CD4-positive, alpha-beta T cell treated with Interleukin-4 for 1 hour (primary cell): ENCODE measurements at regions not wholly inside any gene's neighbourhood (a gene's known extent, or its start where the extent isn't known, plus 50 kb on each side); places are given as distances from the start of the nearest gene placed in this dataset.

Experiments
- DNase-seq, 2 donors: peaks; one replicate each; pipeline ENCODE4 v3.0.0-alpha.2; 2020 to 2022

DNA sequence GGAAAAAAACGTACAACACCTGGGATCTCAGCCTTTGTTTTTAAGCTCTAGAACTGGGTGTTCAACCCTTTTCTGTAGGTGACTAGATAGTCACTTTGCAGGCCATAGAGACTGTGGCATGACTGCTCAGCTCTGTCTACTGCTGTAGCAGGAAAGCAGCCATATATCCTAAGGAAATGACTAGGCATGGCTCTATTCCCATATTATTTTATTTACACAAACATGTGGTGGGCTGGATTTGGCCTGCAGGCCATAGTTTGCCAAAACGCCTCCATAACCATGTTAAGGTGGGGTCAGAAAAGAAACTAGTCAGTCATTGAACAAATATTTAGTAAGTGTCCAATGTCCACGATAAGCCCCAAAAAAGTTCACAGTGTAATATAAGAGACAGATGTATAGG lies 452.5 kb downstream of the MCTP2 start:
- no peak for DNase-seq

DNA sequence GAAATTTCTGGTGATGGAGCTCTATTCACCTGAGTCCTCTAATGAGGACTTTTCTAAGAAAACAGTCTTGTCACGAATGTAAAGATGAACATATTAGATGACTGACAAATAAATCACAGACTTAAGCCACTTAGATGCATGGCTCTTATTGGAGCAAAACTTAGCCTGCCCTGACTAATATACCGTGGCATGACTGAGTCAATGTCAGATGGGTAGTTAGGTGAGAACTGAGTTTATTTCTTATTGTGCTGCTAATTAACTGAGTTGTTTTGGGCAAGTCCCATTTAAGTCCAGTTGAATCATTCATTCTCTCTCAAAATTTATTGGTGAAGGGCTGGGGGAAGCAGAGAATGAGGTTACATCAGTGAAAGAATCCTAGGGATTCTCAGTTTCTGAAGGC lies 459.8 kb downstream of the MCTP2 start:
- no peak for DNase-seq

DNA sequence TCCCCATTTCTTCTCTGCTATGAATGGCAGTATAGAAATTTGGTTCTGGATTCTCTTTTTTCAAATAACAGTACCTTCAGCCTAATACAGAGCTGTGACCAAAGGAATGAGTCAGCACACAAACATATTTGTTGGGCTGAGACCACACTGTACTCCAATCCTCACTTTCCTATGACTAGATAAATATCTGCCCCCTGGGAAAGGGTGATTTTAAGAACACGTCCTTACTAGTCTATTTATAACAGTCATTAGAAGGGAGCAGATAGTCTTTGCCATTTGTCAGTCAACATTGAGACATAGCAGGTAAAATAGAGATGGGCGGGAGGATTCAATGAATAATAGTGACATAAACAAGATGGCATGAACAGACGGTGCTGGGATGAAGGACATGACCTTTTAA lies 461.3 kb downstream of the MCTP2 start:
- DNase-seq = no peak

DNA sequence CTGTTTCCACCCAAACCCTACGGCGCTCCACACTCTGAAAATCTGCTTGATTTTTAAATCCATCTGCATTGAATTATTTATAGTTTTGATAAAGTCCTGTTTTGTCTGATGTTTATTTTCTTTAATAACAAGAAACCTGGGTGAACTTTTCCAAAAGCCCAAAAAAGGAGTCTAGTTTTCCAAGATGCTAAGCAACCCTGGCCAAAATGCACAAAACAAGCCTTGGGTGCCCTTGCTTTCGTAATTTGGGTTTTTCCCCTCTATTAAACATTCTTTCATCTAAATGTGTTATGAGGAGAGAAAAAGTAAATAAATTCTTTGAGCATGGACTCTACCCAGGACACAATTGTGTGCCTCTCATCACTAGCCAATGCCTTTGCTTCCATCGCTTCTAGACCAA lies 468.9 kb downstream of the MCTP2 start:
- no peak for DNase-seq

DNA sequence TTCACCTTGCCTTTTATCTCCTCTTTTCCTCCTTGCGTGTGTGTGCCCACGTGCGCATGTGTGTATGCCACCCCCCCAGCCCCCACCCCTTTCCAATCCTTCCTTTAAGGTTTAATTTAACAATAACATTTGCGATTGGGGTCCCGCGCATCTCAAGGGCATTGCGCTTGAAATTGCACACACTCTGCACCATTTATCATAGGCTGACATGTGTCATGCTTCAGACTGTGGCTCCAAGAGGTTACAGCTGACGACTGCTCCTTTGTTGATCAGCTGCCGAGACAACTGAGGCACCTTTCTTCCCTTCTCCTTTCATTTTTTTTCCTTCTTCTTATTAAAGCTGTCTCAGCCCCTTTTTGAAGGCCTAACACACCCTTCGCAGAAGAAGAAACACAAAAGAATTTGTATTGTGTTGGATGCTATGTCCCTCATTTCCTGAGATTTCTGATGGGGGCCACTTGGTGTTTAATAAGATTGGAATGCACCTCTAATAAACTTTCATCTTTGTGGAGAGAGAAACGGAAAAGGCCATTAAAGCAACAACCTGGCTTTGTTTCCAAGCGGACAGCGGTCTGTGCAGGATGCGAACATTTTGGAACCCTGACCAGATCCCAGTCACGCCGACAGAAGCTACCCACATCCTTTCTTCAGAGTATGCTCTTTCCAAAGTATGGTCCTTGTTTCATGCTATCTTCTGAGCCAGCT lies 470.1 kb downstream of the MCTP2 start:
- no peak for DNase-seq

DNA sequence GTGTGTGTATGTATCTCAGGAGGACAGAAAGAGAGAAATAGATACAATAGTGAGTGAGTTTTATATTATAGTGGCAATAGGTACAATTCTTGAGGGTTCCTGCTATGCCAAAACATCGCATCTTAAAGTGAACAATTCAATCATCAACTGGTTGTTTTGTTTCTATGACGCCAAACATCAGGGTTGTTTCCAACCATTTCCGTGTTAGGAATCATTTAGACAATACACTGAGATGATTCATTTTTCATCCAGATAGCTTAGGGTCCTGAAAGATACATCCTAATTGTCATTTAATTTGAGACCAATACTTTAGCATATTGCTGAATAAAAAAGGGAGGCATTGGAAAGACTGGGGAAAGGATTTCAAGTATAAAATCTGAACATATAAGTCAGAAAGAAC lies 472.2 kb downstream of the MCTP2 start:
- no peak for DNase-seq

DNA sequence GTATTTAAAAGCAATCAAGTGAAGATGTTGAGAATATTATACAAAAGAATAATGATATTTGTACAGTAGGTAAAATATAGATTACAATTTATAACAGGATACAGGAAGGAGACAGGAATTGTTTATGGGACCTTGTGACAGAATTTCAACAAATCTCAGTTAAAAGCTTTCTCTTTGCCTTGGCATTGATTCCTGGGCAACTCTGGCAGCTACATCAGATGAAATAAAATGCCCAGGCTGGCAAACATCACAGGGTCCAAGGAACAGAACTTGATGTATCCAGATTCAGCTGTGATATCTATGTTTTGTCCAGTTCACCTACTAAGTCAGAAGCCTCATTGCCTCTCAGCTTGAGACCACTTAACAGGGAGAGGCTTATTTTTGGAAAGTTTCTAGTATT lies 473.1 kb downstream of the MCTP2 start:
- no peak for DNase-seq

DNA sequence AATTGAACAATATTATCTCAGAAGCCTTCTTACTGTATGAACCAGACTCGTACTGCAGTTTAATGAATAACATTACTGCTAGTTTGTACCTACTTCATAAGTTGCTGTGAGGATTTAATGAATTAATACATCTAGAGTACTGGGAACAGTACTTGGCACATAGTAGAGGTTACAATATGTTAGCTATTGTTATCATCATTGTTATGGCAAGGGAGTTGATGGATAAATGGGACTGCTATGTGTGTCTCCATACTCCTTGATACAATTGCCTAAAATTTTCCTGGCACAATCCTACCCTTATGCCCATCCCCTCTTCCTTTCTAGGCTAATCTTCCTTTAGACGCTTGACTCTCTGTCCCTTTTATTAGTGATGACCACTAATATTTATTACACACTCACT lies 473.6 kb downstream of the MCTP2 start:
- DNase-seq = no peak

DNA sequence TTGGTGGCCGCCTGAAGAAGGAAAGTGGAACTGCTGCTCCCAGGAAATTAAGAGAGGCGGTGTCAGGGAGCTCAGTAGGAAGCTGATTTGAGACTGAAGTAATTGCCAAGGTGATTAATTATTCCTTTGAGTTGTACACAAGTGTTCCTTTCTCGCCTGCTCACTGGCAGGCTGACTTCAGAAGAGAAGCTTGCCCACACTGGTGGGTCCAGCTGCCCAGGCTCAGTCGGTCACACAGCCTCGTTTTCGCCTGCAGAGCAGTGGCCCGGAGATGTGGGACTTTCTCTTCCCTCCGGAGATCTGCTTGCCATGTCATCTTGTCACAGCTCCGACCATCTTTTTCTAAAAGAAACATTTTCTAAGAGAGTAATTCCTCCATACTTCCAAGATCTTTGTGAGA lies 478.0 kb downstream of the MCTP2 start:
- no peak for DNase-seq

DNA sequence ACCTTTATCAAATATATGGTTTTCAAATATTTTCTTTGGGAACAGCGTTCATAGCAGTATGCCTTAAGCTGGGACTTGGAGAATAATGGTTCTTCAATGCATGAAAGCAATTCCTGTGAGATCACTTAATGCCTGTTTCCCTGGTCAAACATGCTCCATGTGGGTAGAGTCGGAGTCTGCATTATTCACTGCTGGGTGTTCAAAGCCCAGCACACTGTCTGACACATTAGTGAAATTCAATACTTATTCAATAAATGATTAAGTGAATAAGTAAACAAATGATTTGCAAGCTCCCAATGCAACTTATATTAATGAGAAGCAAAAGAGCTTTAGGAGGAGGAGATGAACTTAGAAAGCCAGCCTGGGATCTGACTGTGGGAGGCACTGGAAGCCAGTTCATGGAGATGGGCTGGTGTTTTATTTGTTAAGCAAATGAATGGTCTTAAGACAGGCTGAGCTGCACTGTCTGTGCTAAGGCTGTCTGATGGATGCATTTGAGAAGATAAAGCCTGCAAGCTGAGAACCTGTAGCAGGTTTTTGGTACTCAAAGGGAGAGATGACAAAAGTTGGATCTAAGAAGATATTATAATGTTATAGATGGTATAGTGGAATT lies 490.8 kb downstream of the MCTP2 start:
- no peak for DNase-seq

DNA sequence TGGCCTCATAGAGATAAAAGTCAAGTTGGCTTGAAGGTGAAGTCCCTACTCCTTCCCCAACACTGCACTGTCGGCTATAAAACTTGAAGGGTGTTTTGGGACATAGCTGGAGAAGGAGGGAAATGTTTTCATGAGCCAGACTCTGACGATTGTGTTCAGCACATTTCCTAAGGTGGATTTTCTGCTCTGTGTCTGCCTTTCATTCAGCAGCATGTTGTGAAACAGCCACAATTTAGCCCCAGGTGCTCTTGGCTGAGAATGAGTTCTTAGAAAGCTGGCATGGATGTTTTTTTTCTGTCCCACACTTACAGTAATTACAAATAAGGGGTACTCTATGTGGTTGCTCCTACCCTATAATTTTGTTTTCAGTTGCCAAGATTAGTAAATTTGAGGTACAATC lies 492.4 kb downstream of the MCTP2 start:
- no peak for DNase-seq

DNA sequence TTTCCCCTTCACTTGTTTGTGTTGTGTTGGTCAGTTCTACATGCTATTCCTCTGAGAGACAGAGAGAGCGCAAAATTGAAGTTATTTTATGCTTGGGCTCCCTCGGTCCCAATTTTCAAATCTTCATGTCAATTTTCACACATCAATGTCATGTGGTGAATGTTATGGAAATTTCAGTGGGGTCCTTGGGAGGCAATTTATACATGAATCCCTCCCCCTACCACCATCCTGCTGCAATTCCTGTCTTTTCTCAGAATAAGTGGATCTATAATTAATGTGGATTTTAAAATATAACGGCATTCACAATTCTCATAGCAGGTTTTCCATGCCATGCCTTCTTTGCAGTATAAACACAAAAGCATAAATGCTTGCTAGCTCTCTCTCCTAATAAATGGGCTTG lies 499.9 kb downstream of the MCTP2 start:
- no peak for DNase-seq

DNA sequence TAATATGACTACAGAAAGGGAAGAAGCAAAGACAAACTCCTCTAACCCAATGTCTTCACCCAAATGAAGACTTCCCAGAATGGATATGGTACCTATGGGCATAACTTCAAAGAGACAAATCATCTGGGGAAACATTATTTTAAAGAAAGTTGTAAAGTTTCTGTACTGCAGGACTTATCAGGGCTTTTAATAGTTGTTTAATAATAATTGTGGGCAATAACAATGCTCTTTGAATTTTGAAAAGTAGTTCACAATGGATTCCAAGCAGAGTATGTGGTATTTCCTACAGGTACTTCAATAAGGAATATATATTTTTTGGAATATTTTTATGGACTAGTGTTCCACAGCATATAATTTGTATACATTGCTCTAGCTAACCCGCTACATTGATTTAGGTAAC lies 503.1 kb downstream of the MCTP2 start:
- DNase-seq = no peak

DNA sequence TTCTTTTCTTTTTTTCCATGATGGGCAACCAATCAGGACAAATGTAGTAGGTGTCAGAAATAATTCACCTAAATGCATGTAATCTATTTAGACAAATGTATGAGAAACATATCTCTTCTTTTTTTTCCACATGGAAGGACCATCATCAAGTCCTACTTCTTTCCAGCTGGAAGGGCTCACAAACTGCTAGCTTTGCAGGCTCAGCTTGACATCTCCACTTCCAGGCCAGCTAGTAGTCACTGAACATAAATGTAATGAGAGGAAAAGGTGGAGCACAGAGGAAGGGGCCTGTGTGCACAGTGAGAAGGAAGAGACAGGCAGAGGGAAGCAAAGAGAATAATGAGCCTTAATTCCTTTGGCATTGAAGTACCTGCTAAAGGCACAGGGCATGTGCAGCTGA lies 504.9 kb downstream of the MCTP2 start:
- DNase-seq = no peak

DNA sequence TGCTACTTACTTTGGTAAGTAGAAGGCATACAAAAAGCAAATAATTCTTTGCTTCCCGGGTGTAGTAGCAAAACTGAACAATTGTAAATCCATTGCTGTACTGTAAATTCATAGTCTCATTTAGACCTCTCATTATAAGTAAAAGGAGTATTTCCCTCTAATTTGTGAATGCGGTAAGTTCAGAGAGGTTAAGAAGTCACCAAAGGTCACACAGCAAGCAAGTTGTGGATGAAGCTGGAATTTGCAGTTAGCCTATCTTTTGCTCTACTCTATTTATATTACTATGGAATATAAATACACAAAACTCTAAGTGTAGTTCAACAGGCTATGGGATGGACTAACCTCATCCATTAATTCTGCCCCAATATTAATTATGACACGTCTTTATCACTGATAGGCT lies 508.3 kb downstream of the MCTP2 start:
- DNase-seq = no peak

DNA sequence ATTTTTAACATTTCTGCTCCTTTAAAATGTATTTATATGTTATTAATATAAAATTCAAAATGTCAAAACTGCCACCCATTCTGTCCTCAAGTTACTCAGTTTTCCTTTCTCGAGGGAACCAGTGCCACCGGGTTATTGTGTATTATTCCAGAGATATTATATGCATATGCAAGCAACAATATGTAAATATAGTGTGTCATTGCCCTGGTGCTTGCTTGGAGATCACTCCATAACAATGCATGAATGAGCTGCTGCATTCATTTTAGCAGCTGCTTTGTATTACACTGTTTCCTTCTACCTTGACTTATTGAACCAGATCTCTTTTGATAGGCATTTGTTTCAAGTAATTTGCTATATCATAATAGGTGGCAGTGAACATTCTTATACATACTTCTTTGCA lies 509.1 kb downstream of the MCTP2 start:
- DNase-seq = no peak

DNA sequence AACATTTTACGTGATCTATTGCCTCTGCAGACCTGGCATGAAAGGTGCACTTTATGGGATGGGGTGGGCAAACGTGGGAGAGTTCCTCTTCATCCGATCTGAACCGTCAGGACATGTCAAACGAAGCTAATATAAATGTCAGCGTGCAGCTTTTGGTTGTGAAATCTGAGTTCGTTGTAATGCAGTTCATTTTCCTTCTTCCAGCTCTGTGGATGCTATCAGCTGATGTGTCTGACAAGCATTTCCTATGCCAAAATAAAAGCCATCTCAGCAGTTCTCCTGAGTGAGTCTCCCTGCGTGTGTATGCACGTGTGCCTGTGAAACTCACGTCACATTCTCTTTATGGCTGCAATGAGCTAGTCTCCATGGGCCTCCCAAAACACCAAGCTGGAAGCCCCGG lies 512.3 kb downstream of the MCTP2 start:
- no peak for DNase-seq

DNA sequence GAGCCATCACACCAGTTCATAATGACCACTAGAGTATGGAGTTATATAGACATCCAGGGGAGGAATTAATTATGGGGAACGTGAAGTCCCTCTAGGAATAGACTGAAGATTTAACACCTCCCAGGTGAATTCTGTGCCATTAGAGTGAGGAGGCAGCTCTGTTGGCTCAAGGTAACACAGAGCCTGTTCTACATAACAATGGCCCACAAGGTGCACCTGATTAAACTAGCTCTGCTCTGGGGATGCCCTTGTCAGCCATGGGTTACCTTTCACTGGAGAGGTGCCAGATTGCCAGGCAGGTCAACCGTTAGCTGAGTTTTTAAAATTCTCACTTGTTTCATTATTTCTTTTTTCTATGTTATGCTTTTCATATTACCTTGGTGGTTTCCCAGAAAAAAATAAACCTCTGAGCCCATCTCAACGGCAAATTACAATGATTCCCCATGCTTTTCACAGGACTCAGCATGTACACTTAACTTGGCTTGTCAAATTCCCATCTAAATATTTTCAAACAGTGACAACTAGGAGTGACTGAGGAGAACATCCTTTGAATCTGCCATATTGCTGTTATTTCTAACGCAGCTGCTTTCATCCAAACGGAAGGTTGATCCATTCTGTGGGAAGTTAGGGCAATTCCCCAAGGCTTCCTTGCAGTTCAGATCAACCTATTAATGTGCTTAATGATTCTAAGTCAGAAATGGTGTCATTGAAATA lies 512.9 kb downstream of the MCTP2 start:
- DNase-seq = no peak

DNA sequence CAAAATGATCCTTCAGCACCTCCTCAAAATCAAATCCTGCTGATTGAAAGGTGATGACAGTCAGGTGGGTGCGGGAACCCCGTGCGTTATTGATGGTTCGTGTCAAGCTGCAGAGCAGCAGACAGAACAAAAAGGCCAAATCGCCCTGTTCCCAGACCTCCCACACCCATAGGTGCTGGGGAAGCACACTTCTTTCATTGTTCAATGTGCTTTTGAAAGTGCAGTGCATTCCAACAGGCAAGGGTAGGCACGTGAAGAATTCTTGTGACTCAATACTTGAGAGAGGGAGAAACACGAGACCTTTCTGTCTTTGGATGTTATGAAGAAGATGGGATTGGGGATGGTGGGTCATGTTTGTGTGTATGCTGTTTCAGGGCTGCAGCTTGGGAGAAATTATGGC lies 514.0 kb downstream of the MCTP2 start:
- DNase-seq = no peak

DNA sequence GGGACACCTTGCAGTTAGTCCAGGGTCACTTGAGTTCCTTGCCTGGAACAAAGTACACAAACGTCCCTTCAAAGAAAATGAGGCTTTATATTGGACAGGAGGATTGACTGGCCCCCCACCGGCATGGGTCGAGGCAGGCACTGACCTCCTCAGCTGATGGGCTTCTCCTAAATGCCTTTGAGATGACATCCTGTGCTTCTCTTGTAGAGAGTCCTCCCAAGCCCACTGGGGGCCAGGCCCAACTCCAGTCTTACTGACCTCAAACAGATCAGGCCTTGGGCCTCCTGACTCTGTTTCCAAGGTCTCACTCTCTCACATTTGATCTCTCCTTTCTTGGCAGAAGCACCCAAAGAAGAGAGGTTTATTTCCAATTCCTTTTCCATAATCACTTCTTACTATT lies 516.1 kb downstream of the MCTP2 start:
- DNase-seq = no peak

DNA sequence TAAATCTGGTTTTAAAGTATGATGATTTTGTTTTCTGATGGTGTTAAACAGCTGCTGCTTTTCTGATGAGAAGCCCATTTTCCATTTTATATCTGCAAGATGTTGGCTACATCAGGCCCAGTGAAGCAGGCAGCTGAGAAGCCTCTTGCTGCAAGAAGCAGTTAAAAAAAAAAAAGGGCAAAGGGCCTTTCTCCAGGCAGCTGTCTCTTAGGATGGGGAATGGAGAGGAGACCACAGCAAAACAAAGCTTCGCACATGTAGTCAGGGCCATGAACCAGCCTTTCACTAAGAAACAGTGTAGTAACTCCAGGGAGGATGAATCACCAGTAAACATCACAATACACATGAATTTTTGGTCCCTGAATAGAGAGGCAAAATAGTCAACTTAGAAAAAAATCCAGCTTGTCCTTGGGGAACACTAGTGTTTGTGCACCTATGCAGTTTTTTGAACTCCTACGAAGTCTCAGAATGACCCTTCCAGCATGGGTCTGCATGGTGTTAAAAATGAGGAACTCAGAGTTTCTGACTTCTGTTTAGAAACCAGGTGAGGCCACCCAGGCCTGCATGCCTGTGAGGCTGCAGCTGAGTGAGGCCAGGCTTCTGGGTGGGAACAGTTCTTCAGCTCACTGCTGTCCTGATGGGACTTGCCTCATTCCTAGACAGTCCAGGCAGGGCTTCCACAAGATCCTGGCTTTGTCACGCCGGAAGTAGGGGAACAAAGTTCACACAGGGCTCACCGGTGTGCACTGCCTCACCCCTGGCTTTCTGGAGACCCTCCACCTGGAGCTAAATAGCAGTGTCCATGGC lies 518.7 kb downstream of the MCTP2 start:
- no peak for DNase-seq

DNA sequence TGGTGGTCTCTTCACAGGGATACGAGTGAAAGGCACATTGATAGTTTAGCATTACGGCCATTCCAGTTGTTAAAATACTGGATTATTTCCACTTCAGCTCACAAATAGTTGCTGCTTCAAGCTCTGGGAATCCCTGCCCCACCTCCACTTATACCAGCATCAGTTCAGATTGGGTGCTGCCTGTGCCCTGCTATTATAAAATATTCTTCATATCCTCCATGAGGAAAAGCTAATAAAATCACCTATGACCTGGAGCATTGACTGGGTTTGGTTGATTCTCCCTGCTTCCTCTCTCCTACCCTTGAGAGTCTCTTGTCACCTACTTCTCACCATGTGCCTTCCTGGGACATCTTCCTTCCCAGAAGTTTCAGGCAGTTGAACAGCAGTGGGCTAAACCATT lies 529.0 kb downstream of the MCTP2 start:
- no peak for DNase-seq

DNA sequence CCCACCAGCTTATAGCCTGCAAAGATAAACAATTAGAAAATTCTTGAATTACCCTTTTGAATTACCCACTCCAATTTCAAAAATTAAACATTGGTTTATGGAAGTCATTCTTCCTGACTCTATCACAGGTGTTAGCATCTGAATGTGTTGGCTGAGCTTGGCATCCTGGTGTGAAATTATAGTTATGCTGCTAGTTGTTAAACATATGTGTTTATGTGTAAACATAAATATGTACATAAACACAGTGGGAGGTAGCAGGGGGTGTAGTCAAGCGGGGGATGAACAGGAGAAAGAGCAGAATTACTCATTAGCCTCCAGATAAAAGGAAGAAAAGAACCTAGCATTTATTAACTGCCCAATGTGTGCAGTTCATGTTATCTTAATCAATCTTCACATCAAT lies 530.2 kb downstream of the MCTP2 start:
- no peak for DNase-seq

DNA sequence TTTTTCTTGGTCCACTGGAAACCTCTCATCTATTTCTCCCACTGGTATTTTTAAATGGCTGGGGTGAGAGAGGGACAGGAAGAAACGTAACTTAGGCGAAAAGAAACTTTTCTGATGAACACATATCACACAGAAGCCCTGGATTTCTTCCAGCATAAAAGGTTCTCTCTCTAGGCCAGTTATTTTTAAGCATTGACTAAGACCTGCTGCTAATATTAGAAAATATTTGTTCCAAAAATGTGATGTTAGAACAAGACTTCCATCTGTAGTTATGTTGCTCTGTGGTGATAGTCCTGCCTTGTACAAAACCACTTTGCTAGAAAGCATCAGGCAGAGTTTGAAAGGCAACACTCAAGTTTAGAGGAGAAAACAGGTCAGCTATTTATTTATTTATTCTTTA lies 537.7 kb downstream of the MCTP2 start:
- no peak for DNase-seq
